ENCODE measurements at regions not wholly inside any gene's neighbourhood (a gene's known extent, or its start where the extent isn't known, plus 50 kb on each side); places are given as distances from the start of the nearest gene placed in this dataset.

- no peaks in the 10 kb centered on the region for H4K20me1 ChIP-seq (ENCODE audit: insufficient read depth, poor library complexity, severe bottlenecking)
These were observed 592.3 kb downstream of the EPHA7 start for GRCh38 chr6:92827104-92827503.

GRCh38 chr6:92826633-92827032 lies 592.7 kb downstream of the EPHA7 start:
- no peaks in the 10 kb centered on the region for H3K9me3 ChIP-seq (ENCODE audit: low read depth)
- no peaks in the 10 kb centered on the region for H3K27me3 ChIP-seq
- H3K9me2 ChIP-seq (replicated peaks; ENCODE audit: insufficient read depth): no peaks in the 10 kb centered on the region
- H3K27ac ChIP-seq: no peak overlapping the region
- H3K79me2 ChIP-seq: no peaks in the 10 kb centered on the region
- WGBS (ENCODE audit: low lambda C conversion rate, missing lambda C conversion rate): 86% methylated on average over 5 of the region's 5 CpGs
- DNase-seq (ENCODE audit: low spot score): no peak
- H3K4me3 ChIP-seq: no peak overlapping the region
- H3K4me2 ChIP-seq: no peak overlapping the region
- no peaks in the 10 kb centered on the region for H3K36me3 ChIP-seq (replicated peaks; ENCODE audit: insufficient read depth, low read depth)
- TF ChIP-seq EZH2phosphoT487 (IDR thresholded peaks at IDR 0.05; ENCODE audit: low read depth, severe bottlenecking, unreplicated experiment): no peak
- TF ChIP-seq, protein P1, sequence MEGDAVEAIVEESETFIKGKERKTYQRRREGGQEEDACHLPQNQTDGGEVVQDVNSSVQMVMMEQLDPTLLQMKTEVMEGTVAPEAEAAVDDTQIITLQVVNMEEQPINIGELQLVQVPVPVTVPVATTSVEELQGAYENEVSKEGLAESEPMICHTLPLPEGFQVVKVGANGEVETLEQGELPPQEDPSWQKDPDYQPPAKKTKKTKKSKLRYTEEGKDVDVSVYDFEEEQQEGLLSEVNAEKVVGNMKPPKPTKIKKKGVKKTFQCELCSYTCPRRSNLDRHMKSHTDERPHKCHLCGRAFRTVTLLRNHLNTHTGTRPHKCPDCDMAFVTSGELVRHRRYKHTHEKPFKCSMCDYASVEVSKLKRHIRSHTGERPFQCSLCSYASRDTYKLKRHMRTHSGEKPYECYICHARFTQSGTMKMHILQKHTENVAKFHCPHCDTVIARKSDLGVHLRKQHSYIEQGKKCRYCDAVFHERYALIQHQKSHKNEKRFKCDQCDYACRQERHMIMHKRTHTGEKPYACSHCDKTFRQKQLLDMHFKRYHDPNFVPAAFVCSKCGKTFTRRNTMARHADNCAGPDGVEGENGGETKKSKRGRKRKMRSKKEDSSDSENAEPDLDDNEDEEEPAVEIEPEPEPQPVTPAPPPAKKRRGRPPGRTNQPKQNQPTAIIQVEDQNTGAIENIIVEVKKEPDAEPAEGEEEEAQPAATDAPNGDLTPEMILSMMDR (IDR thresholded peaks at IDR 0.05; ENCODE audit: poor library complexity): no peak
- TF ChIP-seq EZH2 (IDR thresholded peaks at IDR 0.05; ENCODE audit: borderline replicate concordance): no peak
- no peak overlapping the region for H2AFZ ChIP-seq
- H3K4me1 ChIP-seq (ENCODE audit: insufficient read depth): no peaks in the 10 kb centered on the region
- H4K20me1 ChIP-seq (ENCODE audit: insufficient read depth, poor library complexity, severe bottlenecking): no peaks in the 10 kb centered on the region

More at GRCh38 chr6:92827104-92827503, 592.3 kb downstream of the EPHA7 start:
- H3K4me3 ChIP-seq: no peak overlapping the region
- H3K9me2 ChIP-seq (replicated peaks; ENCODE audit: insufficient read depth): no peaks in the 10 kb centered on the region
- TF ChIP-seq, protein P1 (IDR thresholded peaks at IDR 0.05; ENCODE audit: poor library complexity): no peak
- TF ChIP-seq EZH2phosphoT487 (IDR thresholded peaks at IDR 0.05; ENCODE audit: low read depth, severe bottlenecking, unreplicated experiment): no peak
- no peak for TF ChIP-seq EZH2 (IDR thresholded peaks at IDR 0.05; ENCODE audit: borderline replicate concordance)
- H3K9me3 ChIP-seq (ENCODE audit: low read depth): no peaks in the 10 kb centered on the region
- no peaks in the 10 kb centered on the region for H3K79me2 ChIP-seq
- no peak overlapping the region for H3K4me2 ChIP-seq
- H3K27me3 ChIP-seq: no peaks in the 10 kb centered on the region
- no peaks in the 10 kb centered on the region for H3K4me1 ChIP-seq (ENCODE audit: insufficient read depth)
- 91% methylated on average over 2 of the region's 2 CpGs for WGBS (ENCODE audit: low lambda C conversion rate, missing lambda C conversion rate)
- no peak overlapping the region for H2AFZ ChIP-seq
- no peaks in the 10 kb centered on the region for H3K36me3 ChIP-seq (replicated peaks; ENCODE audit: insufficient read depth, low read depth)
- DNase-seq (ENCODE audit: low spot score): no peak
- no peak overlapping the region for H3K27ac ChIP-seq

GRCh38 chr6:92822222-92822621 lies 597.1 kb downstream of the EPHA7 start:
- Histone ChIP-seq H3K4me1 (ENCODE audit: insufficient read depth) (no peaks in the 10 kb centered on the region), H3K79me2 (no peaks in the 10 kb centered on the region), H4K20me1 (ENCODE audit: insufficient read depth, poor library complexity, severe bottlenecking) (no peaks in the 10 kb centered on the region), H2AFZ (no peak overlapping the region), H3K9me3 (ENCODE audit: low read depth) (no peaks in the 10 kb centered on the region), H3K36me3 (replicated peaks; ENCODE audit: insufficient read depth, low read depth) (no peaks in the 10 kb centered on the region), H3K27me3 (no peaks in the 10 kb centered on the region), H3K4me2 (no peak overlapping the region), H3K27ac (no peak overlapping the region), H3K4me3 (no peak overlapping the region), H3K9me2 (replicated peaks; ENCODE audit: insufficient read depth) (no peaks in the 10 kb centered on the region)
- DNase-seq (ENCODE audit: low spot score): no peak
- WGBS (ENCODE audit: low lambda C conversion rate, missing lambda C conversion rate): 88% methylated on average over 4 of the region's 4 CpGs
- TF ChIP-seq, protein P1 (IDR thresholded peaks at IDR 0.05; ENCODE audit: poor library complexity): no peak
- TF ChIP-seq EZH2 (IDR thresholded peaks at IDR 0.05; ENCODE audit: borderline replicate concordance): no peak

GRCh38 chr6:92820601-92821000 lies 598.8 kb downstream of the EPHA7 start:
- WGBS (ENCODE audit: low lambda C conversion rate, missing lambda C conversion rate): 77% methylated on average over 6 of the region's 6 CpGs

More at GRCh38 chr6:92820601-92821000, 598.8 kb downstream of the EPHA7 start:
- H3K27me3 ChIP-seq: no peaks in the 10 kb centered on the region
- H2AFZ ChIP-seq: no peak overlapping the region
- no peaks in the 10 kb centered on the region for H3K4me1 ChIP-seq (ENCODE audit: insufficient read depth)
- no peak for DNase-seq (ENCODE audit: low spot score)
- no peaks in the 10 kb centered on the region for H3K9me3 ChIP-seq (ENCODE audit: low read depth)
- H3K79me2 ChIP-seq: no peaks in the 10 kb centered on the region
- H3K9me2 ChIP-seq (replicated peaks; ENCODE audit: insufficient read depth): no peaks in the 10 kb centered on the region
- H3K4me2 ChIP-seq: no peak overlapping the region
- no peaks in the 10 kb centered on the region for H3K36me3 ChIP-seq (replicated peaks; ENCODE audit: insufficient read depth, low read depth)
- H3K4me3 ChIP-seq: no peak overlapping the region
- TF ChIP-seq, protein P1 (IDR thresholded peaks at IDR 0.05; ENCODE audit: poor library complexity): no peak
- TF ChIP-seq EZH2phosphoT487 (IDR thresholded peaks at IDR 0.05; ENCODE audit: low read depth, severe bottlenecking, unreplicated experiment) (no peak), EZH2 (IDR thresholded peaks at IDR 0.05; ENCODE audit: borderline replicate concordance) (no peak)
- H4K20me1 ChIP-seq (ENCODE audit: insufficient read depth, poor library complexity, severe bottlenecking): no peaks in the 10 kb centered on the region
- H3K27ac ChIP-seq: no peak overlapping the region

All from hepatocyte (in vitro differentiated cells).